Tibial nerve (tissue), 3 donors: ENCODE measurements at regions not wholly inside any gene's neighbourhood (a gene's known extent, or its start where the extent isn't known, plus 50 kb on each side); places are given as distances from the start of the nearest gene placed in this dataset.

ENCODE experiments used
- POLR2A ChIP-seq, 2 donors: fragments of 450-650 bp; IDR thresholded peaks; one replicate each; pipeline ENCODE4 v1.6.1; 2017; ENCODE audit warnings: antibody characterized with exemption in 2 of 2, mild to moderate bottlenecking in 2 of 2, moderate library complexity in 2 of 2
- TF ChIP-seq, protein P1 (sequence below), 5 experiments: fragments of 200-600 bp in 3 of 5; fragments of 450-650 bp in 2 of 5; sonication (generic) in 3 of 5; IDR thresholded peaks; one replicate each; pipeline ENCODE4 v1.5.1; 2016 to 2019; ENCODE audit warnings: antibody characterized with exemption in 5 of 5, mild to moderate bottlenecking in 3 of 5, moderate library complexity in 2 of 5

DNA sequence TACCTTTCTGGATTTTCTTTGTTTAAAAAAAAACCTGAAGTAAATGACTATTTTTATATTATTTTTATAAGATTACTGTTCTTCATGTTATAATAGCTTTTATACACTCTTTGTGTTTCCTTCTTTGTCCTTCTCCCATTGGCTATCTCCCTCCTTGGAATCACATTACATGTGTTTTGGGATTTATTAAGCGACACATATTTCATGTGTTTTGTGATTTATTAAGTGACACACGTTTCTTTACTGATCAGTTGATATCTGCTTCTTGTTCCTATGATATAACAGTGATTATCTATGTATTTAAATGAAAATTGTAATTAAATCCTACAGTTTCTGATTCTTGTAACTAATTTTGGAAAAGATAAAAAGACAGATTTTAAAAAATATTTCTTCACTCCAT lies 817.3 kb upstream of the AGA start:
- TF ChIP-seq, protein P1, sequence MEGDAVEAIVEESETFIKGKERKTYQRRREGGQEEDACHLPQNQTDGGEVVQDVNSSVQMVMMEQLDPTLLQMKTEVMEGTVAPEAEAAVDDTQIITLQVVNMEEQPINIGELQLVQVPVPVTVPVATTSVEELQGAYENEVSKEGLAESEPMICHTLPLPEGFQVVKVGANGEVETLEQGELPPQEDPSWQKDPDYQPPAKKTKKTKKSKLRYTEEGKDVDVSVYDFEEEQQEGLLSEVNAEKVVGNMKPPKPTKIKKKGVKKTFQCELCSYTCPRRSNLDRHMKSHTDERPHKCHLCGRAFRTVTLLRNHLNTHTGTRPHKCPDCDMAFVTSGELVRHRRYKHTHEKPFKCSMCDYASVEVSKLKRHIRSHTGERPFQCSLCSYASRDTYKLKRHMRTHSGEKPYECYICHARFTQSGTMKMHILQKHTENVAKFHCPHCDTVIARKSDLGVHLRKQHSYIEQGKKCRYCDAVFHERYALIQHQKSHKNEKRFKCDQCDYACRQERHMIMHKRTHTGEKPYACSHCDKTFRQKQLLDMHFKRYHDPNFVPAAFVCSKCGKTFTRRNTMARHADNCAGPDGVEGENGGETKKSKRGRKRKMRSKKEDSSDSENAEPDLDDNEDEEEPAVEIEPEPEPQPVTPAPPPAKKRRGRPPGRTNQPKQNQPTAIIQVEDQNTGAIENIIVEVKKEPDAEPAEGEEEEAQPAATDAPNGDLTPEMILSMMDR (IDR thresholded peaks at IDR 0.05) = no peak
- TF ChIP-seq POLR2A (IDR thresholded peaks at IDR 0.05) = no peak
